ENCODE measurements at regions not wholly inside any gene's neighbourhood (a gene's known extent, or its start where the extent isn't known, plus 50 kb on each side); places are given as distances from the start of the nearest gene placed in this dataset.
"Not testable (repeated sequence)": the region's sequence is repeated elsewhere in the genome, so short reads cannot be mapped to it uniquely, and the experiment has no call there.

DNA sequence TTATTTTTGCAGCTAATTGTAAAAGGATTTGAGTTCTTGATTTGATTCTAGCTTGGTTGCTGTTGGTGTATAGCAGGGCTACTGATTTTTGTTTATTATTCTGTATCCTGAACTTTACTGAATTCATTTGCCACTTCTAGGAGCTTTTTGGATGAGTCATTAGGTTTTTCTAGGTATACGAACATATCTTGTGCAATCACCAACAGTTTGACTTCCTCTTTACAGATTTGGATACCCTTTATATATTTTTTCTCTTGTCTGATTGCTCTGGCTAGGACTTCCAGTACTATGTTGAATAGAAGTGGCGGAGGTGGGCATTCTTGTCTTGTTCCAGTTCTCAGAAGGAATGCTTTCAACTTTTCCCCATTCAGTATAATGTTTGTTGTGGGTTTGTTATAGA is 210.8 kb downstream of the FGF10 start:
- TF ChIP-seq, protein P1, sequence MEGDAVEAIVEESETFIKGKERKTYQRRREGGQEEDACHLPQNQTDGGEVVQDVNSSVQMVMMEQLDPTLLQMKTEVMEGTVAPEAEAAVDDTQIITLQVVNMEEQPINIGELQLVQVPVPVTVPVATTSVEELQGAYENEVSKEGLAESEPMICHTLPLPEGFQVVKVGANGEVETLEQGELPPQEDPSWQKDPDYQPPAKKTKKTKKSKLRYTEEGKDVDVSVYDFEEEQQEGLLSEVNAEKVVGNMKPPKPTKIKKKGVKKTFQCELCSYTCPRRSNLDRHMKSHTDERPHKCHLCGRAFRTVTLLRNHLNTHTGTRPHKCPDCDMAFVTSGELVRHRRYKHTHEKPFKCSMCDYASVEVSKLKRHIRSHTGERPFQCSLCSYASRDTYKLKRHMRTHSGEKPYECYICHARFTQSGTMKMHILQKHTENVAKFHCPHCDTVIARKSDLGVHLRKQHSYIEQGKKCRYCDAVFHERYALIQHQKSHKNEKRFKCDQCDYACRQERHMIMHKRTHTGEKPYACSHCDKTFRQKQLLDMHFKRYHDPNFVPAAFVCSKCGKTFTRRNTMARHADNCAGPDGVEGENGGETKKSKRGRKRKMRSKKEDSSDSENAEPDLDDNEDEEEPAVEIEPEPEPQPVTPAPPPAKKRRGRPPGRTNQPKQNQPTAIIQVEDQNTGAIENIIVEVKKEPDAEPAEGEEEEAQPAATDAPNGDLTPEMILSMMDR (IDR thresholded peaks at IDR 0.05; ENCODE audit: insufficient read depth, low read length, missing control alignments): no peak
- no peak for DNase-seq (ENCODE audit: low read depth, low spot score)
- ChIA-PET POLR2A (no interaction called here), CTCF (no interaction called here)
- H3K4me3 ChIP-seq (ENCODE audit: low read depth, low read length): no peak overlapping the region

DNA sequence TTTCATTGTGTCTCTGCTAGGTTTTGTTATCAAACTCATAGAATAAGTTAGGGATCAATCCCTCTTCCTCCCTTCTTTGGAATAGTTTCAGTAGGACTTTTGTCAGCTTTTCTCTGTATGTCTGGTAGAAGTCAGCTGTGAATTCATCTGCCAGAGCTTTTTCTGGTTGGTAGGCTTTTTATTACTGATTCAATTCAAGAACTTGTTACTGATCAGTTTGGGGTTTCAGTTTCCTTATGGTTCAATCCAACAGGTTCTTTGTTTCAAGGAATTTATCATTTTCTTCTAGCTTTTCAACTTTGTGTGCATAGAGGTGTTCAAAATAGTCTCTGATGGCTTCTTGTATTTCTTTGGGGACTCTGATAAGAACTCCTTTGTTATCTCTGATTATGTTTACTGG is 221.7 kb downstream of the FGF10 start:
- ChIA-PET CTCF (no interaction called here), POLR2A (no interaction called here)
- TF ChIP-seq, protein P1 (IDR thresholded peaks at IDR 0.05; ENCODE audit: insufficient read depth, low read length, missing control alignments): no peak
- no peak overlapping the region for H3K4me3 ChIP-seq (ENCODE audit: low read depth, low read length)
- DNase-seq (ENCODE audit: low read depth, low spot score): no peak

DNA sequence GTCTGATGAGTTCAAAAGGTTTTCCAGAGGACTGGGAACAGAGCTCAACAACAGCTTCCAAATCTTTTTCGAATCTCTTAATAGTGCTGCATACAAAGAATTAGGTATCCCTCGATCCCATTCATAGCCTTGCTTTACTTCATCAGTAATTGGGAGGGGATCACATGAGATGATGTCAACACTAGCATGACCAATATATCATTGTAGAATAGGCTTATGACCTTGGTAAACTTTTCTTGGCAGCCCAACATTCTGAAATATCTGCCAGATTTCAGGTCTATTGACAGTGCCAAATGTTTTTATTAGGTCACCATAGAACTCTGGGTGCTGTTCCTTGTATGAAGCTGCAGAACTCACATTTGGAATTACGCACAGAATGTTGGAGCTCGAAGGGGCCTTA is 228.9 kb downstream of the FGF10 start:
- ChIA-PET CTCF (no interaction called here), POLR2A (no interaction called here)
- TF ChIP-seq, protein P1 (IDR thresholded peaks at IDR 0.05; ENCODE audit: insufficient read depth, low read length, missing control alignments): no peak
- no peak overlapping the region for H3K4me3 ChIP-seq (ENCODE audit: low read depth, low read length)
- no peak for DNase-seq (ENCODE audit: low read depth, low spot score)

DNA sequence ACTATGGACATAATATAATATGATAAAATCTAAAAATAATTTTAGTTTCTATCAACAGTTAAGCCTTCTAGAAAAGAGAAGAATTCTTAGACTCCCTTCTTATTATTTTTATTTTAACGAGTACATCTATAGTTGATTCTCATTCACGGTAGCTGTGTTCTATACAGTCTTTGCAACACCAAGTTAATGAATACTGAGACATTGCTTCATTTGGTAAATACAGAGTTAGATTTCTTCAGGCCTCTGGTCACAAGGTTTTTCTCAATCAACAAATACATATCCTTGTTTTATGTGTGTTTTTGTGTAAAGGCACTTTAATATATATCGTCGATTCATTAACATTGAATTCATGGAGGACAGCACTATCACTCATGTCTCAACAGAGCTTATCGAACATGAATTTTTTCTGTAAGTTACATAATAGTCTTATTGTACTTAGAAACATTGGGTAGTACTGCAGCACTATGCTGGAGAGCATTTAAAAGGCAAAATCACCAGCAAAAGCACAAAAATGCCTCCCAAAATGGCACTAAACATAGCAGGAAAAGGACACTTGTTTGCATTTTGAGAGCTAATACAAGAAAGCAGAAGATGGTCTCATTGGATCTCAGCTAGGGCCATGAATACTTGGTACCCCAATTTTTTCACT is 239.0 kb downstream of the FGF10 start:
- ChIA-PET CTCF (no interaction called here), POLR2A (no interaction called here)
- H3K4me3 ChIP-seq (ENCODE audit: low read depth, low read length): no peak overlapping the region
- TF ChIP-seq, protein P1 (IDR thresholded peaks at IDR 0.05; ENCODE audit: insufficient read depth, low read length, missing control alignments): no peak
- DNase-seq (ENCODE audit: low read depth, low spot score): no peak

DNA sequence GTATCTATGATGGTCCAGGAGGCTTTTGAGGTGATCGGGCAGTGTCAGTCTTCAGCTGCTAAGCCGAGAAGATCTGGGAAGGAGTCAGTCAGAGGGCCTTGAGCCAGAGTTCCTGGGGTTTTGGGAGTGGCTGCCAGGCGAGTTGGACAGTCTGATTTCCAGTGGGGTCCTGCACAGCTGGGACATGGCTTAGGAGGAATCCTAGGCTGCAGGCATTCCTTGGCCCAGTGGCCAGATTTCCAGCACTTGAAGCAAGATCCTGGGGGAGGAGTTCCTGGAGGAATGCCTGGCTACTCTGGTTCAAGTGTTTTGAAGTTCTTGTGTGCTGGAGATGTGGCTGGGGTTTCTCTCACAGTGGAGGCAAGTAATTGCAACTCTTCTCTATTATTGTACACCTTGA is 271.3 kb downstream of the FGF10 start:
- DNase-seq (ENCODE audit: low read depth, low spot score); POLR2A ChIA-PET; CTCF ChIA-PET; H3K4me3 ChIP-seq (ENCODE audit: low read depth, low read length): not testable (repeated sequence)

DNA sequence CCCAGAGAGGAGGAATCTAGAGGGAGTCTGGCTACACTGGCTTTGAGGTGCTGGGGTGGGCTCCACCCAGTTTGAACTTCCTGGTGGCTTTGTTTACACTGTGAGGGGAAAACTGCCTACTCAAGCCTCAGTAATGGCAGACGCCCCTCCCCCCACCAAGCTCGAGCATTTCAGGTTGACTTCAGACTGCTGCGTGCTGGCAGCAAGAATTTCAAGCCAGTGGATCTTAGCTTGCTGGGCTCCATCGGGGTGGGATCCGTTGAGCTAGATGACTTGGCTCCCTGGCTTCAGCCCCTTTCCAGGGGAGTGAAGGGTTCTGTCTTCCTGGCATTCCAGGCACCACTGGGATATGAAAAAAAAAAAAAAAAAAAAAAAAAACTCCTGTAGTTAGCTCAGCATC is 281.0 kb downstream of the FGF10 start:
- H3K4me3 ChIP-seq (ENCODE audit: low read depth, low read length); DNase-seq (ENCODE audit: low read depth, low spot score); CTCF ChIA-PET; POLR2A ChIA-PET: not testable (repeated sequence)

DNA sequence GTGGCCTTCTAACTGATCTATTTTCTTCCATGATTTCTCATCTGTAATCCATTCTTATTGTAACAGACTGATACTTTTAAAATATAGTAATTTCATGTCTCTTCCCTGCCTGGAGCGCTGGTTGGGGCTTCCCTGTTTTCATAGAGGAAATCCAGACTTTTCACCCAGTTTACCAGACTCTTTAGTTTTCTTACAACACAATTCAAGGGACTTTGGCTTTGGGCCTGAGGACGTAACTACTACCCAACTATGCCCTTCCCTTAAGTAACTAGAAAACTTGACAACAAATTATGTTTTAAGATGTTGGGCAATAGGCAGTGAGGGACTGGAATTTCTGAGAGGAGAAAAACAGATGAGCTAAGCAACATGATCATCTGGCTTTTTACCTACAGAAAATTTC is 289.6 kb downstream of the FGF10 start:
- no peak for DNase-seq (ENCODE audit: low read depth, low spot score)
- ChIA-PET CTCF (no interaction called here), POLR2A (no interaction called here)
- TF ChIP-seq, protein P1 (IDR thresholded peaks at IDR 0.05; ENCODE audit: insufficient read depth, low read length, missing control alignments): no peak
- H3K4me3 ChIP-seq (ENCODE audit: low read depth, low read length): no peak overlapping the region
